ENCODE measurements at regions not wholly inside any gene's neighbourhood (a gene's known extent, or its start where the extent isn't known, plus 50 kb on each side); places are given as distances from the start of the nearest gene placed in this dataset.
"Not testable (repeated sequence)": the region's sequence is repeated elsewhere in the genome, so short reads cannot be mapped to it uniquely, and the experiment has no call there.

GRCh38 chr3:104244680-104245220 lies 1122.0 kb upstream of the ALCAM start:
- no peak for DNase-seq (ENCODE audit: low read depth, low spot score)

GRCh38 chr3:104245261-104245660 lies 1121.4 kb upstream of the ALCAM start:
- DNase-seq (ENCODE audit: low read depth, low spot score): no peak

- no peak for DNase-seq (ENCODE audit: low read depth, low spot score)
Measured at GRCh38 chr3:104245981-104246380, 1120.7 kb upstream of the ALCAM start.

GRCh38 chr3:104257486-104257885 lies 1109.2 kb upstream of the ALCAM start:
- DNase-seq (ENCODE audit: low read depth, low spot score): no peak

- DNase-seq (ENCODE audit: low read depth, low spot score): no peak
Measured at GRCh38 chr3:104263477-104263876, 1103.2 kb upstream of the ALCAM start.

DNA sequence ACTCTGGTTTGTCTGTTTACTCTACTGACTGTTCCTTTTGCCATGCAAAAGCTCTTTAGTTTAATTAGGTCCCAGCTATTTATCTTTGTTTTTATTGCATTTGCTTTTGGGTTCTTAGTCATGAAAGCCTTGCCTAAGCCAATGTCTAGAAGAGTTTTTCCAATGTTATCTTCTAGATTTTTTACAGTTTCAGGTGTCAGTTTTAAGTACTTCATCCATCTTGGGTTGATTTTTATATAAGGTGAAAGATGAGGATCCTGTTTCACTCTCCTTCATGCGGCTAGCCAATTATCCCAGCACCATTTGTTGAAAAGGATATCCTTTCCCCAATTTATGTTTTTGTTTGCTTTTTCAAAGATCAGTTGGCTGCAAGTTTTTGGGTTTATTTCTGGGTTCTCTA lies 1100.5 kb upstream of the ALCAM start:
- DNase-seq (ENCODE audit: low read depth, low spot score): not testable (repeated sequence)

GRCh38 chr3:104269771-104270170 lies 1096.9 kb upstream of the ALCAM start:
- DNase-seq (ENCODE audit: low read depth, low spot score): no peak

- DNase-seq (ENCODE audit: low read depth, low spot score): no peak
Measured at GRCh38 chr3:104273046-104273649, 1093.6 kb upstream of the ALCAM start.

GRCh38 chr3:104275199-104275598 lies 1091.5 kb upstream of the ALCAM start:
- DNase-seq (ENCODE audit: low read depth, low spot score): no peak

DNA sequence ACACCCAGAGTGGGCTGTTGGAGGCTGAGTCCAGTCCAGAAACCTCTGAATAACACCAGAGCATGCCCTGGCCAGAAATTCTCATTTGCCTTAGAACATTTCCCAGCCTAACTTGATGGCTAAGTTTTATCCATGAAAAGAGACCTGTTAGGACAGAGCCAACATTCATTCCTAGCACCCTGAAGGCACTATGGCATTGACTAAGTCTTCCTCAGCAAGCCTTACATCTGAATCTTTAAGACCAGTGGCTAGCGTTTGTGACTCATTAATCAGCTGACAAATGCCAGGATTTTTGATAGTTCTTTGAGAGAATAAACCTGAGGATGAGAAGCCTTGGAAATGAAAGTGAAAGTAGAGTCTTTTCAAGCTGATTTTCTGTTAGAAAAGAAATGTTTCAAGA lies 1087.1 kb upstream of the ALCAM start:
- DNase-seq (ENCODE audit: low read depth, low spot score): no peak

GRCh38 chr3:104281713-104282112 lies 1085.0 kb upstream of the ALCAM start:
- DNase-seq (ENCODE audit: low read depth, low spot score): no peak

- no peak for DNase-seq (ENCODE audit: low read depth, low spot score)
Measured at GRCh38 chr3:104286645-104287044, 1080.1 kb upstream of the ALCAM start.

DNA sequence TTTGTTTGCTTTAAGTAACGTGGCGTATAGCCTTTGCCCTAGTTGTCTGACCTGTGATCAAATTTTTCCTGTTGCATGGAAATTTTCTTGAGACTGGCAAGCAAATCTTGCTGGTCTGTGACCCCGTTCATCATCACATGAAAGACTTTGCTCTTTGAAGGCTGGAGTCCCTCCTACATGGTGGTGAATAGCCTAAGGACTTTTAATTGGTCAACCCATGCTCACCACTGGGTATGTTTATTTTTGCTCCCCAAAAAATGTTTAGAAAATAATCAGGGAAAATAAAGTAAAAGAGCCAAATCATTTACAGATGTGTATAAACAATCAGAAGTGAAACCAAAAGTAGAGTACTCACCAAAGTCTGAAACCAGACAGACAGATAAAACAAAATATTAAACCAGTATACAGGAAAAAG lies 1075.3 kb upstream of the ALCAM start:
- no peak for DNase-seq (ENCODE audit: low read depth, low spot score)

DNA sequence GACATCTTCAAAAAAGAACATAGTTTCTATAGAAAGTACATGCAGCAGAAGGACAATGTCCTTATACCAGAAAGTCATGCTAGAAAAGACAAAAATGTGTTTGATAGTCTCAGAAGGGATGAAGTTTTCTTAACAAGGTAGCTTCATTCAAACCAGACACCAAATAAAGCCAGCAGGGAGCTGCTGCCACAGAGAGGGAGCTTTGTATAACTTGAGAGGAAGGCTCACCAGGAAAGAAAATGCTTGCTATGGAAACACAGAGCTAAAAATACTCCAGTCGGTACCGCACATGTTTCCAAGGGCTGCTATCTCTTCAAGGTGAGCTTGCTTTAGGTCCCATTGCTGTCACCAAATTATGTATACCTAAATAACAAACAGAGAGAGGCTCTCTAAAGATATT lies 1074.8 kb upstream of the ALCAM start:
- no peak for DNase-seq (ENCODE audit: low read depth, low spot score)

- DNase-seq (ENCODE audit: low read depth, low spot score): no peak
Measured at GRCh38 chr3:104297617-104298016, 1069.1 kb upstream of the ALCAM start.

GRCh38 chr3:104298662-104299061 lies 1068.0 kb upstream of the ALCAM start:
- DNase-seq (ENCODE audit: low read depth, low spot score): no peak

DNA sequence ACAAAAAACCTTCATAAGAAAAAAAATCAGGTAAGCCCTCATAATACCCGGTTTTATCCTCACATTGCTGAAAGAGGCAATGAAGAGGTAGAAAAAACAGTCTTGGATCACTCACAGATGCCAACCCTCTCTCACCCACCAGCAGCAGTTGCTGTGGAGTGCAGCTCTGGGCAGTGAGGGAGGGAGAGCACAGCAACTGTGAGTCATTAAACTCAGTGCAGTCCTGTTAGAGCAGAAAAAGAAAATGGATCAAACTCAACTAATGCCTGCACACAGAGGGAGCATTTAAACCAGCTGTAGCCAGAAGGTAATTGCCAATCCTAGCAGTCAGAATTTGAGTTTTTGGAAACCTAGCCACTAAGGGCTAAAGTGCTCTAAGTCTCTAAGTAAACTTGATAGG lies 1050.6 kb upstream of the ALCAM start:
- DNase-seq (ENCODE audit: low read depth, low spot score): no peak

GRCh38 chr3:104323226-104323625 lies 1043.5 kb upstream of the ALCAM start:
- DNase-seq (ENCODE audit: low read depth, low spot score): no peak

DNA sequence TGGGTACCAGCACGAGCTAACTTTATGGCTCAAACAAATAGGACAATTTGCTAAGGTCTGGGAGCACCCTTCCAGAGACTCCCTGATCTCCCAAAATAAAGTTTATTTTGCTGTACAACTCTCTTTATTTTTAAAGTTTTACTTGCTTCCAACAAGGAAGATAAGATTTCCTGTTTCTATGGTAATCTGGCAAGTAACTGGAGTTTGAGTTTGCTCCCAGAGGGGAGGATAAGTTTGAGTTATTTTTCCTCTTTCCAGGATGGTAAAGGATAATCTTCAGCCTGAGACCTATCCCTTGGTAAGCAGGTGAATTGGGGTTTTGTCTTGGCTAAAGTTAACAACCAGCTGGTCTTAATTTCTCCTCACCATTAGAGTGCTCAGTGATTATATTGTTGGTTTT lies 1019.4 kb upstream of the ALCAM start:
- no peak for DNase-seq (ENCODE audit: low read depth, low spot score)

GRCh38 chr3:104349836-104350235 lies 1016.9 kb upstream of the ALCAM start:
- DNase-seq (ENCODE audit: low read depth, low spot score): no peak

GRCh38 chr3:104353951-104354350 lies 1012.8 kb upstream of the ALCAM start:
- no peak for DNase-seq (ENCODE audit: low read depth, low spot score)

GRCh38 chr3:104359546-104359945 lies 1007.2 kb upstream of the ALCAM start:
- DNase-seq (ENCODE audit: low read depth, low spot score): no peak

GRCh38 chr3:104360038-104360437 lies 1006.7 kb upstream of the ALCAM start:
- no peak for DNase-seq (ENCODE audit: low read depth, low spot score)

- DNase-seq (ENCODE audit: low read depth, low spot score): not testable (repeated sequence)
Measured at GRCh38 chr3:104361748-104362147, 1005.0 kb upstream of the ALCAM start.
